ENCODE measurements at regions not wholly inside any gene's neighbourhood (a gene's known extent, or its start where the extent isn't known, plus 50 kb on each side); places are given as distances from the start of the nearest gene placed in this dataset.

DNA sequence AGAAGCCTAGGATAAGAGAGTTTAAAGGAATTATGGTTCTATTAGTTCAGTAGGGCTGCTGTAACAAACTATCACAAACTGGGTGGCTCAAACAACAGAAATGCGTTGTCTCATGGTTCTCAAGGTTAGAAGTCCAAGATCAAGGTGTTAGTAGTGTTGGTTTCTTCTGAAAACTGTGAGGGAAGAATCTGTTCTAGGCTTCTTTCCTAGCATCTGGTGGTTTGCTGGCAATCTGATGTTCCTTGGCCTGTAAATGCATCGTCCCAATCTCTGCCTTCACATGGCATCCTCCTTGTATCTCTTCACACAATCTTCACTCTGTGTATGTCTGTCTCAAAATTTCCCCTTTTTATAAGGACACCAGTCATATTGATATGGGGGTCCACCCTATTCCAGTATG lies 76.3 kb downstream of the MDH1 start:
- 43% methylated on average over 2 of the region's 2 CpGs for WGBS
- Histone ChIP-seq H3K27me3 (no peaks in the 10 kb centered on the region), H3K4me1 (peaks cover 25% of the 10 kb centered on the region), H3K27ac (no peak overlapping the region), H3K4me3 (no peak overlapping the region), H3K36me3 (no peaks in the 10 kb centered on the region), H3K9me3 (no peaks in the 10 kb centered on the region)
- no peak for DNase-seq (ENCODE audit: low spot score in 2 of 2)
- no peak for TF ChIP-seq POLR2A (IDR thresholded peaks at IDR 0.05)
- no peak for TF ChIP-seq EP300 (IDR thresholded peaks at IDR 0.05)
- TF ChIP-seq, protein P1, sequence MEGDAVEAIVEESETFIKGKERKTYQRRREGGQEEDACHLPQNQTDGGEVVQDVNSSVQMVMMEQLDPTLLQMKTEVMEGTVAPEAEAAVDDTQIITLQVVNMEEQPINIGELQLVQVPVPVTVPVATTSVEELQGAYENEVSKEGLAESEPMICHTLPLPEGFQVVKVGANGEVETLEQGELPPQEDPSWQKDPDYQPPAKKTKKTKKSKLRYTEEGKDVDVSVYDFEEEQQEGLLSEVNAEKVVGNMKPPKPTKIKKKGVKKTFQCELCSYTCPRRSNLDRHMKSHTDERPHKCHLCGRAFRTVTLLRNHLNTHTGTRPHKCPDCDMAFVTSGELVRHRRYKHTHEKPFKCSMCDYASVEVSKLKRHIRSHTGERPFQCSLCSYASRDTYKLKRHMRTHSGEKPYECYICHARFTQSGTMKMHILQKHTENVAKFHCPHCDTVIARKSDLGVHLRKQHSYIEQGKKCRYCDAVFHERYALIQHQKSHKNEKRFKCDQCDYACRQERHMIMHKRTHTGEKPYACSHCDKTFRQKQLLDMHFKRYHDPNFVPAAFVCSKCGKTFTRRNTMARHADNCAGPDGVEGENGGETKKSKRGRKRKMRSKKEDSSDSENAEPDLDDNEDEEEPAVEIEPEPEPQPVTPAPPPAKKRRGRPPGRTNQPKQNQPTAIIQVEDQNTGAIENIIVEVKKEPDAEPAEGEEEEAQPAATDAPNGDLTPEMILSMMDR (IDR thresholded peaks at IDR 0.05), result no peak
- TF ChIP-seq POLR2AphosphoS5 (IDR thresholded peaks at IDR 0.05), result no peak

DNA sequence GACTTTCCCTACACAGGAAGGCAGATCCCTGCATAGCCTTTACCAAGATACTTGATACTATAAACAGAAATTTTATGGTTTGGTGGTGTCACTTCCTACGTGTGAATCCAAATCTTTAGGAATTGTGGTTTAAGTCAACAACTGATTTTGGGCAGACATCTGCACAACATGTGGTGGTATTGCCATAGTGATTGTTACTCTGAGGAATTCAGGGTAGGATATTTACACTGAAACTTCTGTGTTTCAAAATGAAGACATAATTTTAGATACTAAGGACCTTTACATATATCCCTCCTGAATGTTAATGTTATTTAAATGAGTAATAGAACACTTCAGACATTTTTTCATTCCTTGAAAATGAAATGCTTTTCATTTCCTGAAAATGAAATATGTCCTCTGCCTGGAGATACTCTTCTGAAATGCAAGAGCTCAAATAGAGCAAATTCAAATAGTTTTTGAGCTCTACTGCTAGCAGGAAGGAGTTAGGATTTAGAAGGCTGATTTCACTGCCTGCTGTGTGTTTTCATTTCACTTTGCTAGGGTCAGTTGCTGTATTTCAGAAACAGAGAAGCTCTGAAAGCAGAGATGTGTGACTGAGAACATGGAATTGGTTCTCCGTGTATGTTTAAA lies 77.2 kb downstream of the MDH1 start:
- no peak for DNase-seq (ENCODE audit: low spot score in 2 of 2)
- H3K4me3 ChIP-seq, result no peak overlapping the region
- WGBS, result 39% methylated on average over 2 of the region's 2 CpGs
- TF ChIP-seq POLR2A (IDR thresholded peaks at IDR 0.05) (no peak), EP300 (IDR thresholded peaks at IDR 0.05) (no peak), POLR2AphosphoS5 (IDR thresholded peaks at IDR 0.05) (no peak)
- TF ChIP-seq, protein P1 (IDR thresholded peaks at IDR 0.05), result no peak
- no peaks in the 10 kb centered on the region for H3K36me3 ChIP-seq
- H3K27me3 ChIP-seq, result no peaks in the 10 kb centered on the region
- H3K9me3 ChIP-seq, result no peaks in the 10 kb centered on the region
- H3K4me1 ChIP-seq, result peaks cover 25% of the 10 kb centered on the region
- H3K27ac ChIP-seq, result no peak overlapping the region

DNA sequence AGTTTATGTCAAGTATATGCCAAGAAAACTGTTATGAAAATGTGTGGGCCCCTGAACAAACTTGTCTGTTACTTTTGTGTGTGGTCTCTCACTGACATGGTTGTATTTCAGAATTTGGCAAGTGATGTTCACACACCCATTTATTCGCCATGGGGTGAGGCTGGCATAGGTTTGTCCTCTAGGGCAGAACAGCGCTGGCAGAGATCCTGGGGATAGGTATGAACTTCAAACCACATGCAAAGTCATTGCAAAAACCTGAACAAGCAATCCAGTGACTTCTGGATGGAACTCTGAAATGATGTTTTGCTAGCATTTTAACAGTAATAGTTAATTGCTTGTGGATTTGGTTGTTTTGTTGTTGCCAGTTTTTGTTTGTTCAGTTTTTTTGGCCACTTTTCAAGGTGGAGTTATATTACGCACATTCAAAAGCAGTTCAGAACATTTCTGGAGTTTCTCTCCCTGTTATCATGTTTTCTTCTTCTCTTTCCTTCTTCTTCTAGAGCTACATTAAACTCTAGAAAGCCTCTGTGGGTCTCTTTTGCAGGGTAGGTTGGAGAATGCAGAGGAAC lies 78.5 kb downstream of the MDH1 start:
- Histone ChIP-seq H3K27ac (no peak overlapping the region), H3K4me3 (no peak overlapping the region), H3K9me3 (no peaks in the 10 kb centered on the region), H3K36me3 (no peaks in the 10 kb centered on the region), H3K27me3 (no peaks in the 10 kb centered on the region), H3K4me1 (peaks cover 25% of the 10 kb centered on the region)
- TF ChIP-seq, protein P1 (IDR thresholded peaks at IDR 0.05), result no peak
- no peak for TF ChIP-seq POLR2A (IDR thresholded peaks at IDR 0.05)
- TF ChIP-seq POLR2AphosphoS5 (IDR thresholded peaks at IDR 0.05), result no peak
- TF ChIP-seq EP300 (IDR thresholded peaks at IDR 0.05), result no peak
- no peak for DNase-seq (ENCODE audit: low spot score in 2 of 2)
- WGBS, result 31% methylated on average over 3 of the region's 3 CpGs

GRCh38 chr2:63668000-63668399 lies 79.2 kb downstream of the MDH1 start:
- WGBS, result 57% methylated on average over 1 of the region's 1 CpG
- no peak for DNase-seq (ENCODE audit: low spot score in 2 of 2)
- no peaks in the 10 kb centered on the region for H3K9me3 ChIP-seq
- H3K27me3 ChIP-seq, result no peaks in the 10 kb centered on the region
- TF ChIP-seq EP300 (IDR thresholded peaks at IDR 0.05) (no peak), POLR2A (IDR thresholded peaks at IDR 0.05) (no peak), POLR2AphosphoS5 (IDR thresholded peaks at IDR 0.05) (no peak)
- TF ChIP-seq, protein P1 (IDR thresholded peaks at IDR 0.05), result no peak
- H3K36me3 ChIP-seq, result no peaks in the 10 kb centered on the region
- peaks cover 25% of the 10 kb centered on the region for H3K4me1 ChIP-seq
- H3K4me3 ChIP-seq, result no peak overlapping the region
- no peak overlapping the region for H3K27ac ChIP-seq

DNA sequence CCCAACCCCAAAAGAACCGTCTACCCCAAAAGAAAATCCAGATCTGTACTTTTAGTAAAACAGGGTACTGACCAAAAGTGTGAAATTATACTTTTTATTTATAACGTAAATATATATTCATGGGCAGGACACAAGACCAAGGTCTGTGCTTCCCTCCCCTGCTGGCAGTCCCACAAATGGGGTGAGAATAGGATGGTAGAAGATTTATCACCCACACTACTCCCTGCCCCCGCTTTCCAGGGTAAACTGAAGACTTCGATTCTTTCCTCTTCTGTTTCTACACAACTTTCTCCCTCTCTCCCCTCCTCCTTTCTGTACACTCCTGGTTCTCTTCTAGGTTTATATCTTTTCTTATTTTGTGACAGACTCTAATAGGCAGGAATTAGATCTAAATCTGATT lies 79.7 kb downstream of the MDH1 start:
- TF ChIP-seq, protein P1 (IDR thresholded peaks at IDR 0.05), result no peak
- TF ChIP-seq EP300 (IDR thresholded peaks at IDR 0.05), result no peak
- Histone ChIP-seq H3K27me3 (no peaks in the 10 kb centered on the region), H3K27ac (no peak overlapping the region), H3K4me1 (peaks cover 25% of the 10 kb centered on the region), H3K9me3 (no peaks in the 10 kb centered on the region), H3K36me3 (no peaks in the 10 kb centered on the region), H3K4me3 (no peak overlapping the region)
- 53% methylated on average over 4 of the region's 4 CpGs for WGBS
- DNase-seq (ENCODE audit: low spot score in 2 of 2), result no peak

Data from suprapubic skin (tissue), 4 donors.